ENCODE measurements at regions not wholly inside any gene's neighbourhood (a gene's known extent, or its start where the extent isn't known, plus 50 kb on each side); places are given as distances from the start of the nearest gene placed in this dataset.

DNA sequence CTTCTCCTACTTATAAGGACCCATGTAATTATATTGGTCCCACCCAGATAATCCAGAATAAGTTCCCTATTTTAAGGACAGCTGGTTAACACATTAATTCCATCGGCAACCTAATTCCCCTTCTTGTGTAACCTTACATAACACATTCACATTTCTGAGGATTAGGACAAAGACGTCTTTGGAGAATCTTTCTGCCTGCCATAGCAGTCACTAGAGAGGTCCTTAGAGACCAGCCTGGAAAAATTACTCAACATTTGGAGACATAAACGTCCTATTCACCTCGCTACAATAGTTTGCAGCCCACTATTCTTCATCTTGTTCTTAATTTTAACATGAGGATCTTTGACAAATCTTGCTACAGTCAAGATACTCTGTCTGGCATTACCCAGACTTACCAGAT lies 100.1 kb downstream of the MAFB start:
- Histone ChIP-seq H2AFZ (ENCODE audit: low read length) (no peak overlapping the region), H3K18ac (ENCODE audit: low read length) (no peak overlapping the region), H3K79me1 (ENCODE audit: low read depth, low read length) (no peaks in the 10 kb centered on the region), H3K9ac (ENCODE audit: low read depth, low read length, poor library complexity) (no peak overlapping the region), H4K8ac (ENCODE audit: low read depth, low read length) (no peak overlapping the region), H3K4me2 (ENCODE audit: insufficient read depth, low read length, poor library complexity, severe bottlenecking) (no peak overlapping the region), H3K9me3 (replicated peaks in 1 of 2; ENCODE audit: control insufficient read depth in 2 of 2, insufficient read depth in 1 of 2, low read depth in 1 of 2, low read length in 2 of 2) (no peaks in the 10 kb centered on the region), H4K91ac (ENCODE audit: low read depth, low read length, poor library complexity) (no peak overlapping the region), H3K27ac (replicated peaks; ENCODE audit: low read length) (no peak overlapping the region), H3K27me3 (ENCODE audit: control insufficient read depth in 3 of 3, insufficient read depth in 3 of 3, low read depth in 1 of 3, low read length in 3 of 3) (no peaks in the 10 kb centered on the region), H3K4me1 (ENCODE audit: control insufficient read depth in 2 of 2, insufficient read depth in 1 of 2, low read depth in 1 of 2, low read length in 2 of 2) (no peaks in the 10 kb centered on the region), H3K23ac (ENCODE audit: low read depth, low read length, poor library complexity) (no peak overlapping the region), H3K36me3 (replicated peaks in 1 of 2; ENCODE audit: control insufficient read depth in 2 of 2, insufficient read depth in 2 of 2, low read length in 2 of 2) (no peaks in the 10 kb centered on the region), H2AK5ac (ENCODE audit: low read depth, low read length) (no peak overlapping the region), H3K4ac (ENCODE audit: low read length) (no peak overlapping the region), H3K4me3 (ENCODE audit: low read length in 2 of 2) (no peak overlapping the region), H3K14ac (ENCODE audit: low read length) (no peak overlapping the region), H2BK120ac (ENCODE audit: low read depth, low read length) (no peak overlapping the region), H2BK12ac (ENCODE audit: low read length) (no peak overlapping the region), H2BK5ac (ENCODE audit: low read length) (no peak overlapping the region), H2BK15ac (ENCODE audit: low read length) (no peak overlapping the region)
- WGBS, 2 donors (ENCODE audit: extremely low coverage in 2 of 2, insufficient read length in 2 of 2, insufficient replicate concordance in 1 of 2): no CpG with 5 or more reads among the region's 4 CpGs
- no peak for DNase-seq (ENCODE audit: low spot score)

DNA sequence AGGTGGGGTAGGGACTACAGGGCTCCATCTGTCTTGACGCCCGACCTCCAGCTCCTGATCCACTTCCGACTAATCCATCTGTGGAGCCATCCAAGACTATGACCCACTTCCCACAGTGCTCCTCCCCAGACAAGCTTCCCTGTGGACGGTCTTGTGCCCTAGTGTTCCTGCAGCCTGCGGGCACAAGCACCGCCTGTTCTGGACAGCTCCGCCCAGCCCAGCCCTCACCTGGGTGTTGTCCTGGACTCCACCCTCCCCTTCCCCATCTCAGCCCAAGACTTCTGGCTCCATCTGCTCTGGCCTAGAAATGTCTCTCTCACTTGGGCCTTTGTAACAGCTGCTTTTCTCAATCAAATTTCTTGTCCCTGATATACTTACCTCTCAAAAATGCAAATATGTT lies 102.0 kb downstream of the MAFB start:
- Histone ChIP-seq H2AFZ (ENCODE audit: low read length) (no peak overlapping the region), H2BK12ac (ENCODE audit: low read length) (no peak overlapping the region), H2AK5ac (ENCODE audit: low read depth, low read length) (no peak overlapping the region), H3K9me3 (replicated peaks in 1 of 2; ENCODE audit: control insufficient read depth in 2 of 2, insufficient read depth in 1 of 2, low read depth in 1 of 2, low read length in 2 of 2) (no peaks in the 10 kb centered on the region), H3K27me3 (ENCODE audit: control insufficient read depth in 3 of 3, insufficient read depth in 3 of 3, low read depth in 1 of 3, low read length in 3 of 3) (no peaks in the 10 kb centered on the region), H4K91ac (ENCODE audit: low read depth, low read length, poor library complexity) (no peak overlapping the region), H3K36me3 (replicated peaks in 1 of 2; ENCODE audit: control insufficient read depth in 2 of 2, insufficient read depth in 2 of 2, low read length in 2 of 2) (no peaks in the 10 kb centered on the region), H3K9ac (ENCODE audit: low read depth, low read length, poor library complexity) (no peak overlapping the region), H2BK15ac (ENCODE audit: low read length) (no peak overlapping the region), H3K18ac (ENCODE audit: low read length) (no peak overlapping the region), H3K79me1 (ENCODE audit: low read depth, low read length) (no peaks in the 10 kb centered on the region), H4K8ac (ENCODE audit: low read depth, low read length) (no peak overlapping the region), H3K27ac (replicated peaks; ENCODE audit: low read length) (no peak overlapping the region), H3K4me2 (ENCODE audit: insufficient read depth, low read length, poor library complexity, severe bottlenecking) (no peak overlapping the region), H3K4me3 (ENCODE audit: low read length in 2 of 2) (no peak overlapping the region), H3K4ac (ENCODE audit: low read length) (no peak overlapping the region), H3K4me1 (ENCODE audit: control insufficient read depth in 2 of 2, insufficient read depth in 1 of 2, low read depth in 1 of 2, low read length in 2 of 2) (no peaks in the 10 kb centered on the region), H3K14ac (ENCODE audit: low read length) (no peak overlapping the region), H3K23ac (ENCODE audit: low read depth, low read length, poor library complexity) (no peak overlapping the region), H2BK120ac (ENCODE audit: low read depth, low read length) (no peak overlapping the region), H2BK5ac (ENCODE audit: low read length) (no peak overlapping the region)
- no peak for DNase-seq (ENCODE audit: low spot score)
- no CpG with 5 or more reads among the region's 7 CpGs for WGBS, 2 donors (ENCODE audit: extremely low coverage in 2 of 2, insufficient read length in 2 of 2, insufficient replicate concordance in 1 of 2)

DNA sequence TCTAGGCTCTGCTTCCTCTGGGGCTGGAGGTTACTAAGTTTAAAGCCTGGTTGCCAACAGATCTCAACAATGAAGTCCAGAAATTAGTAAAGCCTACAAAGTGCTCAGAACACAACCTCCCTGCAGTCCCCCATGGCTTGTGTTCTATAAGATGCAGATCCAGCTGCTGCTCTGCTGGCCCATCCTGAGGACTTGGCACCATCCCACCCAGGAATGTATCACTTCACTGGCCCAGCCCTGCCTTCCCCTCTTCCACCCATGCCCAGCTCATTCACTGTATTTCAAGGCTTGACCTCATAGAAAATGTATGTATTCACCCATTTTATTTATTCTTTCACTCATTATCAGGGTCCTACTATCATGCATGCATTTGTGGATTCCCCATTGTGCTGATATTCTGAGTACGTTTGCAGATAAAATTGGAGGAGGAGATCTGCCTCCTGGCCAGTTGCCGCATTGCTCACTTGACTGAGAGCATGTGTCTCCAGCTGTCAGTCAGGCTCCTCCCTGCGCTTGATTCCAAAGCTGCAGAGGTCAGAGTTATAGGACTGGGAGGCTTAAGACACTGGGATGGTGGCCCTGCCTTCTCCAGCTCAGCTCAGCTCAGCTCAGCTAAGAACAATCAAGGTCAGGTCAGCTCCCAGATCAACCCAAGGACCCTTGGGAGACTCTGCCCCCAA lies 104.8 kb downstream of the MAFB start:
- H4K91ac ChIP-seq (ENCODE audit: low read depth, low read length, poor library complexity): no peak overlapping the region
- no peak overlapping the region for H3K27ac ChIP-seq (replicated peaks; ENCODE audit: low read length)
- H2AK5ac ChIP-seq (ENCODE audit: low read depth, low read length): no peak overlapping the region
- no CpG with 5 or more reads among the region's 3 CpGs for WGBS, 2 donors (ENCODE audit: extremely low coverage in 2 of 2, insufficient read length in 2 of 2, insufficient replicate concordance in 1 of 2)
- H3K4ac ChIP-seq (ENCODE audit: low read length): no peak overlapping the region
- H2BK12ac ChIP-seq (ENCODE audit: low read length): no peak overlapping the region
- H4K8ac ChIP-seq (ENCODE audit: low read depth, low read length): peak overlapping the region; percentile 29
- H2BK120ac ChIP-seq (ENCODE audit: low read depth, low read length): no peak overlapping the region
- no peaks in the 10 kb centered on the region for H3K36me3 ChIP-seq (replicated peaks in 1 of 2; ENCODE audit: control insufficient read depth in 2 of 2, insufficient read depth in 2 of 2, low read length in 2 of 2)
- H2AFZ ChIP-seq (ENCODE audit: low read length): no peak overlapping the region
- no peak overlapping the region for H3K4me2 ChIP-seq (ENCODE audit: insufficient read depth, low read length, poor library complexity, severe bottlenecking)
- no peak overlapping the region for H3K9ac ChIP-seq (ENCODE audit: low read depth, low read length, poor library complexity)
- no peaks in the 10 kb centered on the region for H3K79me1 ChIP-seq (ENCODE audit: low read depth, low read length)
- H3K9me3 ChIP-seq (replicated peaks in 1 of 2; ENCODE audit: control insufficient read depth in 2 of 2, insufficient read depth in 1 of 2, low read depth in 1 of 2, low read length in 2 of 2): no peaks in the 10 kb centered on the region
- H2BK15ac ChIP-seq (ENCODE audit: low read length): no peak overlapping the region
- H3K23ac ChIP-seq (ENCODE audit: low read depth, low read length, poor library complexity): no peak overlapping the region
- H3K4me1 ChIP-seq (ENCODE audit: control insufficient read depth in 2 of 2, insufficient read depth in 1 of 2, low read depth in 1 of 2, low read length in 2 of 2): no peaks in the 10 kb centered on the region
- H3K14ac ChIP-seq (ENCODE audit: low read length): no peak overlapping the region
- H2BK5ac ChIP-seq (ENCODE audit: low read length): no peak overlapping the region
- DNase-seq (ENCODE audit: low spot score): no peak
- no peaks in the 10 kb centered on the region for H3K27me3 ChIP-seq (ENCODE audit: control insufficient read depth in 3 of 3, insufficient read depth in 3 of 3, low read depth in 1 of 3, low read length in 3 of 3)
- peak overlapping the region; percentile 12 for H3K18ac ChIP-seq (ENCODE audit: low read length)
- no peak overlapping the region for H3K4me3 ChIP-seq (ENCODE audit: low read length in 2 of 2)

GRCh38 chr20:40583636-40584035 lies 105.4 kb downstream of the MAFB start:
- no peak for DNase-seq (ENCODE audit: low spot score)
- no CpG with 5 or more reads among the region's 7 CpGs for WGBS, 2 donors (ENCODE audit: extremely low coverage in 2 of 2, insufficient read length in 2 of 2, insufficient replicate concordance in 1 of 2)

More at GRCh38 chr20:40583636-40584035, 105.4 kb downstream of the MAFB start:
- Histone ChIP-seq H2BK5ac (ENCODE audit: low read length) (no peak overlapping the region), H3K23ac (ENCODE audit: low read depth, low read length, poor library complexity) (no peak overlapping the region), H3K4me1 (ENCODE audit: control insufficient read depth in 2 of 2, insufficient read depth in 1 of 2, low read depth in 1 of 2, low read length in 2 of 2) (no peaks in the 10 kb centered on the region), H3K9ac (ENCODE audit: low read depth, low read length, poor library complexity) (no peak overlapping the region), H3K79me1 (ENCODE audit: low read depth, low read length) (no peaks in the 10 kb centered on the region), H3K27me3 (ENCODE audit: control insufficient read depth in 3 of 3, insufficient read depth in 3 of 3, low read depth in 1 of 3, low read length in 3 of 3) (no peaks in the 10 kb centered on the region), H2BK120ac (ENCODE audit: low read depth, low read length) (no peak overlapping the region), H4K8ac (ENCODE audit: low read depth, low read length) (no peak overlapping the region), H4K91ac (ENCODE audit: low read depth, low read length, poor library complexity) (no peak overlapping the region), H3K14ac (ENCODE audit: low read length) (no peak overlapping the region), H3K4me2 (ENCODE audit: insufficient read depth, low read length, poor library complexity, severe bottlenecking) (no peak overlapping the region), H2BK12ac (ENCODE audit: low read length) (no peak overlapping the region), H3K36me3 (replicated peaks in 1 of 2; ENCODE audit: control insufficient read depth in 2 of 2, insufficient read depth in 2 of 2, low read length in 2 of 2) (no peaks in the 10 kb centered on the region), H3K9me3 (replicated peaks in 1 of 2; ENCODE audit: control insufficient read depth in 2 of 2, insufficient read depth in 1 of 2, low read depth in 1 of 2, low read length in 2 of 2) (no peaks in the 10 kb centered on the region), H3K4me3 (ENCODE audit: low read length in 2 of 2) (no peak overlapping the region), H2BK15ac (ENCODE audit: low read length) (no peak overlapping the region), H3K18ac (ENCODE audit: low read length) (no peak overlapping the region), H3K4ac (ENCODE audit: low read length) (no peak overlapping the region), H3K27ac (replicated peaks; ENCODE audit: low read length) (no peak overlapping the region), H2AK5ac (ENCODE audit: low read depth, low read length) (no peak overlapping the region), H2AFZ (ENCODE audit: low read length) (no peak overlapping the region)

All from neuronal stem cell (in vitro differentiated cells).